Endodermal cell (in vitro differentiated cells): ENCODE measurements at regions not wholly inside any gene's neighbourhood (a gene's known extent, or its start where the extent isn't known, plus 50 kb on each side); places are given as distances from the start of the nearest gene placed in this dataset.

Experiments
- DNase-seq: peaks from one replicate; pipeline ENCODE4 v3.0.0-alpha.2; 2017
- H3K27ac ChIP-seq: 2 replicates; pipeline ENCODE4 v1.5.1; 2013; ENCODE audit warnings: mild to moderate bottlenecking, low read depth, low read length, moderate library complexity
- H3K27me3 ChIP-seq: 2 replicates; pipeline ENCODE4 v1.6.1; 2013; ENCODE audit warnings: mild to moderate bottlenecking, low read length, moderate library complexity; ENCODE audit not compliant: insufficient read depth, control insufficient read depth, poor library complexity, severe bottlenecking
- H3K36me3 ChIP-seq: 2 replicates; pipeline ENCODE4 v1.7.0; 2013; ENCODE audit warnings: mild to moderate bottlenecking, low read length, moderate library complexity; ENCODE audit not compliant: control insufficient read depth, insufficient read depth
- H3K4me1 ChIP-seq: one replicate; pipeline ENCODE4 v1.7.0; 2013; ENCODE audit warnings: low read length; ENCODE audit not compliant: control insufficient read depth, insufficient read depth
- H3K4me3 ChIP-seq: 2 replicates; pipeline ENCODE4 v1.5.1; 2013; ENCODE audit warnings: mild to moderate bottlenecking, low read length, moderate library complexity
- H3K9ac ChIP-seq: 2 replicates; pipeline ENCODE4 v1.6.1; 2013; ENCODE audit warnings: mild to moderate bottlenecking, low read length, moderate library complexity; ENCODE audit not compliant: poor library complexity, severe bottlenecking; ENCODE audit errors: extremely low read depth
- H3K9me3 ChIP-seq: 2 replicates; pipeline ENCODE4 v1.6.1; 2013; ENCODE audit warnings: mild to moderate bottlenecking, low read length, moderate library complexity; ENCODE audit not compliant: control insufficient read depth
- H3K27ac Mint-ChIP-seq: 2 replicates; pipeline ENCODE4 v1.8.0; 2020; ENCODE audit warnings: mixed read lengths
- H3K27me3 Mint-ChIP-seq: 2 replicates; pipeline ENCODE4 v1.8.0; 2021; ENCODE audit warnings: mild to moderate bottlenecking, mixed read lengths; ENCODE audit not compliant: insufficient read depth
- H3K36me3 Mint-ChIP-seq: 2 replicates; pipeline ENCODE4 v1.8.0; 2020; ENCODE audit warnings: low read depth, mixed read lengths
- H3K4me1 Mint-ChIP-seq: 2 replicates; pipeline ENCODE4 v1.8.0; 2020; ENCODE audit warnings: mixed read lengths
- H3K4me3 Mint-ChIP-seq: 2 replicates; pipeline ENCODE4 v1.8.0; 2020; ENCODE audit warnings: mild to moderate bottlenecking, moderate library complexity, mixed read lengths
- H3K9me3 Mint-ChIP-seq: 2 replicates; pipeline ENCODE4 v1.8.0; 2020; ENCODE audit warnings: mild to moderate bottlenecking, mixed read lengths
- WGBS, 2 experiments: methylation state at CpG; one replicate each; pipeline versions ENCODE4 v1.1.5 to v1.1.7; 2013; ENCODE audit warnings: missing lambda C conversion rate in 2 of 2, mixed read lengths in 1 of 2; ENCODE audit not compliant: insufficient coverage in 1 of 2, insufficient read length in 1 of 2; 5-methylcytosine and 5-hydroxymethylcytosine counted together
- TF ChIP-seq, protein P1 (sequence below): fragments of 200-600 bp; sonication (generic); conservative IDR thresholded peaks from 2 replicates; pipeline ENCODE4 v1.5.0; 2021; ENCODE audit warnings: antibody characterized with exemption, mild to moderate bottlenecking

DNA sequence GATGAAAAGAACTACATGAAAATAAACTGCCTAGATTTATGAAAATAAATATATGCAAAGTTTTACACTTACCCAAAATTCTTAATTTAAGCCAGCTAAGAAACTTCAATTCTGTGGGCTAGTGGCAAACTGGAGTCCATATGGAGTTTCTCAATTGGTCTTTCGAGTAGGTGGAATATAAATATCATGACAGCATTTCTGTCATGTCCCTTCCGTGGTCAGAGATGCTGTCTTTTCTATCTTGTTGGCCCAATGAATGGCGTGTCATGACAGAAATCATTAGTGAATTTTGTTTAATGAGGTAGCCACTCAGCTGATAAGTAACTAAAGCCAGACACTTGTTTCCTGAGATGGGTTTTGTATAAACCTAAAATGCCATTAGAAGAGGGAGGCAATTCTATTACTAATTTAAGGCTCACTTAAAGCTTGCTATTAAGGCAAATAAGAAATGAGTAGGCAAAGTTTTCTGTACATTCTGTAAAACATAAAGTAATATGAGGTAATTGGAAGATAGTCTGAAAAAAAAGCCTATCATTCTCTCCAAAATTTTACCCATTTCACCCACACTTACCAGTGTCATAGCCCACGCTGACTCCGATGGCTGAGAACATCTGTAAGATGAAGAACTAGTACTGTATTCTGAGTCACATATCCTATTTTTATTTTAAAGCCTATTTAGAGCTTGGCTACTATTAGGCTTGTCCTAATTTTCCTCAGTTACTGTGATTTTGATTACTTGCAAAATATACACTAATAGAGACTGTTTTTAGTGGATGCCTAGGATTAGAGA lies 419.3 kb upstream of the MEF2C start:
- Histone ChIP-seq H3K9me3 (no peaks in the 10 kb centered on the region), H3K36me3 (no peaks in the 10 kb centered on the region), H3K4me1 (no peaks in the 10 kb centered on the region), H3K4me3 (no peak overlapping the region), H3K9ac (no peak overlapping the region), H3K27ac (no peak overlapping the region), H3K27me3 (no peaks in the 10 kb centered on the region)
- no peak for DNase-seq
- H3K36me3 Mint-ChIP-seq = no peaks in the 10 kb centered on the region
- WGBS, 2 experiments = 96 to 97% methylated on average over 3 to 5 of the region's 5 CpGs
- H3K4me1 Mint-ChIP-seq = peaks cover 6% of the 10 kb centered on the region
- no peak overlapping the region for H3K27ac Mint-ChIP-seq
- H3K4me3 Mint-ChIP-seq = no peak overlapping the region
- no peaks in the 10 kb centered on the region for H3K27me3 Mint-ChIP-seq
- no peaks in the 10 kb centered on the region for H3K9me3 Mint-ChIP-seq
- TF ChIP-seq, protein P1, sequence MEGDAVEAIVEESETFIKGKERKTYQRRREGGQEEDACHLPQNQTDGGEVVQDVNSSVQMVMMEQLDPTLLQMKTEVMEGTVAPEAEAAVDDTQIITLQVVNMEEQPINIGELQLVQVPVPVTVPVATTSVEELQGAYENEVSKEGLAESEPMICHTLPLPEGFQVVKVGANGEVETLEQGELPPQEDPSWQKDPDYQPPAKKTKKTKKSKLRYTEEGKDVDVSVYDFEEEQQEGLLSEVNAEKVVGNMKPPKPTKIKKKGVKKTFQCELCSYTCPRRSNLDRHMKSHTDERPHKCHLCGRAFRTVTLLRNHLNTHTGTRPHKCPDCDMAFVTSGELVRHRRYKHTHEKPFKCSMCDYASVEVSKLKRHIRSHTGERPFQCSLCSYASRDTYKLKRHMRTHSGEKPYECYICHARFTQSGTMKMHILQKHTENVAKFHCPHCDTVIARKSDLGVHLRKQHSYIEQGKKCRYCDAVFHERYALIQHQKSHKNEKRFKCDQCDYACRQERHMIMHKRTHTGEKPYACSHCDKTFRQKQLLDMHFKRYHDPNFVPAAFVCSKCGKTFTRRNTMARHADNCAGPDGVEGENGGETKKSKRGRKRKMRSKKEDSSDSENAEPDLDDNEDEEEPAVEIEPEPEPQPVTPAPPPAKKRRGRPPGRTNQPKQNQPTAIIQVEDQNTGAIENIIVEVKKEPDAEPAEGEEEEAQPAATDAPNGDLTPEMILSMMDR = no peak

DNA sequence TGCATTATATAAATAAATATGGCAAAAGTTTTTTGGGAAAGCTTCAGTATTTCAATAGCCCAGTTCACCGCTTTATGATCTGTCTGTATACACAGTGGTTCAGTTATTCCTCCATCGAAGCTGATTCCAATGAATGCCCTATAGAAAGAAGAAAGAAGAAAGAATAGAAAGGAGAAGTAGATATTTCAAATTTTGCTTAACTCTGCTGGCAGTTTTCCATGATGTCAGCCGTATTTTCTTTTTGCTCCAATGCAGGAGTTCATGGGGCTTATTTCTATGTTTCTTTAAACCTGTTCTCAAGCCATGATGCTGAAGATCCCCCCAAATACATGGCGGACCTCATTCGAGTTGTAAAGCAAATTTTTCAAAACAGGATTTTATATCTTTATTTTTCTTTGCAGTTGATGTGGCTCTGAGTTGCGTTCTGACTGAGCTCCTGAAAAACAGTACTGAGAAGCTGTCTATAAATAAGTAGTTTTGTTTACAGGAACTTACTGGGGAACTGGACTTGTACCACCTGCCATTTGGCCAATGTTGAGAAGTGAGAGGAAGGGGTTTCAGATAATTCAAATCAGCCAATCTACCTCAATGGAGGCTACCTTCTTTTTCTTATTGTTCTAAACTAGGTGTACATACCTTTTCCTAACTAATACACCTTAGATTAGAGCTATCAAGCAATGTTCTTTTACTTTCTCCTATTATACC lies 418.5 kb upstream of the MEF2C start:
- H3K27me3 Mint-ChIP-seq = no peaks in the 10 kb centered on the region
- no peak overlapping the region for H3K9ac ChIP-seq
- no peaks in the 10 kb centered on the region for H3K9me3 ChIP-seq
- H3K27me3 ChIP-seq = no peaks in the 10 kb centered on the region
- no peak for DNase-seq
- no peak overlapping the region for H3K27ac Mint-ChIP-seq
- H3K4me1 Mint-ChIP-seq = peaks cover 6% of the 10 kb centered on the region
- H3K4me1 ChIP-seq = no peaks in the 10 kb centered on the region
- TF ChIP-seq, protein P1 = no peak
- no peaks in the 10 kb centered on the region for H3K36me3 Mint-ChIP-seq
- no peaks in the 10 kb centered on the region for H3K9me3 Mint-ChIP-seq
- no peaks in the 10 kb centered on the region for H3K36me3 ChIP-seq
- no peak overlapping the region for H3K4me3 ChIP-seq
- 92 to 97% methylated on average over 4 to 6 of the region's 6 CpGs for WGBS, 2 experiments
- no peak overlapping the region for H3K4me3 Mint-ChIP-seq
- H3K27ac ChIP-seq = no peak overlapping the region

DNA sequence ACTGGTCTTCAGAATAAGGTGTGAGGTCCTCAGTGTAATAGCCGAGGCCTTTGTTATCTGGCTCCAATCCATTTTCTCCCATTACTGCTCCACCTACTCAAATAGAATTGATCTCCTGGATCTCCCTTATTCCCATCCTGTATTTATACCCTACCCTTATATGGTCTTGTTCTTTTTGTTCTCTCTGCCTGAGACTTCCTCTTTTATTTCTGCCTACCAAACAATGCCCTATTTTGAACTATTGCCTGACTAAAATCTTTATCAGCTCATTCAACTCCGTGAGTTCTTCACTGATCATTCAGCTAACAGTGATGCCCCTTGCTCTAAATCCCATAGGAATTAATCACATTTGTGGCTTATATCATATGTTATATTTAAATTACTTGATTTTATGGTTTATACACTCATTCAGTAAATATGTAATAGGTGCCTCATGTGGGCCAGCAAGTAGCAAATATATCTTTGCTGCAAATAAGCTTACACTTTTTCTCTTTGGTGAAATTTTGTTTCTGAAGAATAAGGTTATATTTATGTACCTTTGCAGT lies 417.5 kb upstream of the MEF2C start:
- no peaks in the 10 kb centered on the region for H3K27me3 ChIP-seq
- H3K36me3 ChIP-seq = no peaks in the 10 kb centered on the region
- Mint-ChIP-seq H3K27ac (no peak overlapping the region), H3K27me3 (no peaks in the 10 kb centered on the region), H3K4me3 (no peak overlapping the region), H3K9me3 (no peaks in the 10 kb centered on the region), H3K4me1 (peaks cover 4% of the 10 kb centered on the region), H3K36me3 (no peaks in the 10 kb centered on the region)
- H3K9me3 ChIP-seq = no peaks in the 10 kb centered on the region
- WGBS, 2 experiments = 71 to 93% methylated on average over 1 to 2 of the region's 2 CpGs
- no peaks in the 10 kb centered on the region for H3K4me1 ChIP-seq
- TF ChIP-seq, protein P1 = no peak
- H3K27ac ChIP-seq = no peak overlapping the region
- H3K9ac ChIP-seq = no peak overlapping the region
- no peak overlapping the region for H3K4me3 ChIP-seq
- DNase-seq = no peak
